Erythroblast (primary cell): ENCODE measurements at regions not wholly inside any gene's neighbourhood (a gene's known extent, or its start where the extent isn't known, plus 50 kb on each side); places are given as distances from the start of the nearest gene placed in this dataset.

Experiments used
- GATA1 ChIP-seq: IDR thresholded peaks from 2 replicates; pipeline ENCODE4 v1.6.1; 2011; ENCODE audit warnings: low read depth, mild to moderate bottlenecking, control low read depth, low read length, moderate library complexity
- POLR2A ChIP-seq: IDR thresholded peaks from 2 replicates; pipeline ENCODE4 v1.6.1; 2011; ENCODE audit warnings: mild to moderate bottlenecking, low read length

GRCh38 chr12:89848732-89849131 is 140.1 kb upstream of the ATP2B1 start:
- TF ChIP-seq POLR2A (no peak), GATA1 (no peak)
